ENCODE measurements at regions not wholly inside any gene's neighbourhood (a gene's known extent, or its start where the extent isn't known, plus 50 kb on each side); places are given as distances from the start of the nearest gene placed in this dataset.

- H3K9ac ChIP-seq (ENCODE audit: insufficient read depth, low read length, poor library complexity, severe bottlenecking): no peak overlapping the region
- no peaks in the 10 kb centered on the region for H3K79me2 ChIP-seq (ENCODE audit: insufficient read depth, low read length)
- TF ChIP-seq CTCF (IDR thresholded peaks at IDR 0.05): peak; percentile 38
- intact Hi-C loops (cut with micrococcal nuclease): no loop called here
- no peak overlapping the region for H3K4me2 ChIP-seq (replicated peaks; ENCODE audit: extremely low read depth, low read length, poor library complexity, severe bottlenecking)
- no peaks in the 10 kb centered on the region for H4K20me1 ChIP-seq (ENCODE audit: insufficient read depth, low read length)
- H3K27ac ChIP-seq (ENCODE audit: low read depth in 1 of 2, low read length in 2 of 2): no peak overlapping the region
- H3K4me1 ChIP-seq (ENCODE audit: control insufficient read depth in 1 of 2, insufficient read depth in 2 of 2, low read length in 2 of 2): no peaks in the 10 kb centered on the region
- Mint-ChIP-seq H3K27ac (no peak overlapping the region), H3K9me3 (peaks cover 0 to 2% (median 0%) of the 10 kb centered on the region in 7 donors), H3K4me3 (no peak overlapping the region), H3K4me1 (peaks cover 2% of the 10 kb centered on the region), H3K36me3 (no peaks in the 10 kb centered on the region), H3K27me3 (ENCODE audit: low read depth in 3 of 3) (peaks cover 2 to 6% (median 4%) of the 10 kb centered on the region in 3 donors)
- DNase-seq: peak in 2 of 3 donors; percentile 1 to 3
- no peaks in the 10 kb centered on the region for H3K36me3 ChIP-seq (replicated peaks in 1 of 2; ENCODE audit: control insufficient read depth in 1 of 2, insufficient read depth in 2 of 2, low read length in 2 of 2)
- no CpG with 5 or more reads among the region's 2 CpGs for WGBS (ENCODE audit: insufficient coverage)
- no peak overlapping the region for H3K4me3 ChIP-seq (replicated peaks in 1 of 3; ENCODE audit: low read depth in 2 of 3, low read length in 3 of 3)
- H3K9me3 ChIP-seq (replicated peaks in 1 of 2; ENCODE audit: control insufficient read depth in 1 of 2, insufficient read depth in 1 of 2, low read length in 2 of 2): no peaks in the 10 kb centered on the region
- no peaks in the 10 kb centered on the region for H3K27me3 ChIP-seq (ENCODE audit: control insufficient read depth in 2 of 2, insufficient read depth in 2 of 2, low read length in 2 of 2)
- H2AFZ ChIP-seq (ENCODE audit: insufficient read depth, low read depth, low read length, poor library complexity, severe bottlenecking): no peak overlapping the region
Measured at GRCh38 chrX:37926700-37927099, 79.3 kb upstream of the DYNLT3 start.

- no peaks in the 10 kb centered on the region for H4K20me1 ChIP-seq (ENCODE audit: insufficient read depth, low read length)
- peaks cover 0 to 8% of the 10 kb centered on the region in 2 donors for H3K27me3 ChIP-seq (ENCODE audit: control insufficient read depth in 2 of 2, insufficient read depth in 2 of 2, low read length in 2 of 2)
- H3K4me3 Mint-ChIP-seq: no peak overlapping the region
- no peaks in the 10 kb centered on the region for H3K9me3 ChIP-seq (replicated peaks in 1 of 2; ENCODE audit: control insufficient read depth in 1 of 2, insufficient read depth in 1 of 2, low read length in 2 of 2)
- no peaks in the 10 kb centered on the region for H3K4me1 Mint-ChIP-seq
- TF ChIP-seq CTCF (IDR thresholded peaks at IDR 0.05): no peak
- intact Hi-C loops (cut with micrococcal nuclease): no loop called here
- no peak for DNase-seq
- no peak overlapping the region for H3K27ac ChIP-seq (ENCODE audit: low read depth in 1 of 2, low read length in 2 of 2)
- H3K4me1 ChIP-seq (ENCODE audit: control insufficient read depth in 1 of 2, insufficient read depth in 2 of 2, low read length in 2 of 2): no peaks in the 10 kb centered on the region
- H3K36me3 Mint-ChIP-seq: no peaks in the 10 kb centered on the region
- H3K27me3 Mint-ChIP-seq (ENCODE audit: low read depth in 3 of 3): peaks cover 0 to 11% (median 4%) of the 10 kb centered on the region in 3 donors
- no peak overlapping the region for H3K27ac Mint-ChIP-seq
- H2AFZ ChIP-seq (ENCODE audit: insufficient read depth, low read depth, low read length, poor library complexity, severe bottlenecking): no peak overlapping the region
- H3K4me3 ChIP-seq (replicated peaks in 1 of 3; ENCODE audit: low read depth in 2 of 3, low read length in 3 of 3): no peak overlapping the region
- H3K36me3 ChIP-seq (replicated peaks in 1 of 2; ENCODE audit: control insufficient read depth in 1 of 2, insufficient read depth in 2 of 2, low read length in 2 of 2): no peaks in the 10 kb centered on the region
- 100% methylated on average over 1 of the region's 2 CpGs for WGBS (ENCODE audit: insufficient coverage)
- no peak overlapping the region for H3K4me2 ChIP-seq (replicated peaks; ENCODE audit: extremely low read depth, low read length, poor library complexity, severe bottlenecking)
- H3K79me2 ChIP-seq (ENCODE audit: insufficient read depth, low read length): no peaks in the 10 kb centered on the region
- peaks cover 0 to 3% (median 0%) of the 10 kb centered on the region in 7 donors for H3K9me3 Mint-ChIP-seq
- no peak overlapping the region for H3K9ac ChIP-seq (ENCODE audit: insufficient read depth, low read length, poor library complexity, severe bottlenecking)
Measured at GRCh38 chrX:37942170-37942569, 64.2 kb upstream of the SYTL5 start.

Measured in CD14-positive monocyte (primary cell).